GM12878 (cell line): ENCODE measurements at regions not wholly inside any gene's neighbourhood (a gene's known extent, or its start where the extent isn't known, plus 50 kb on each side); places are given as distances from the start of the nearest gene placed in this dataset.

Source experiments
- ATAC-seq: fragments of 200-7000 bp; cut with Tn5 transposase; 3 replicates; pipeline ENCODE4 v1.9.1; 2020; ENCODE audit warnings: mild to moderate bottlenecking, moderate library complexity
- BruUV-seq: library from RNA; stranded (reverse); fragments of 400-500 nt; replicated peaks from 2 replicates; lab custom pipeline; 2021; lab: Mats Ljungman, UMichigan
- CTCF ChIA-PET: fragments of 300-600 bp; sonication (Branson Sonifier 250); formaldehyde crosslinking; extraction: SDS; loops from one replicate; lab custom pipeline; 2021; ENCODE audit warnings: inconsistent platforms; lab: Yijun Ruan, JAX
- POLR2A ChIA-PET: fragments of 350-600 bp; formaldehyde crosslinking; extraction: SDS; loops from one replicate; lab custom pipeline; 2021; ENCODE audit warnings: inconsistent platforms; lab: Charles Lee
- RAD21 ChIA-PET: fragments of 300-600 bp; sonication (Branson Sonifier 250); formaldehyde crosslinking; loops from one replicate; lab custom pipeline; 2023; ENCODE audit warnings: antibody characterized with exemption; ENCODE audit not compliant: unreplicated experiment; lab: Charles Lee
- SMC1A ChIA-PET: fragments of 300-600 bp; sonication (Branson Sonifier 250); formaldehyde crosslinking; loops from one replicate; lab custom pipeline; 2023; ENCODE audit not compliant: unreplicated experiment, uncharacterized antibody; lab: Charles Lee
- DNase-seq: peaks from one replicate; pipeline ENCODE4 v3.0.0-alpha.2; 2011; ENCODE audit warnings: low read depth, low spot score
- FAIRE-seq: peaks from 3 replicates; lab custom pipeline; 2011; peaks lifted over from hg19 to GRCh38; lab: Jason Lieb, UNC
- H2AFZ ChIP-seq: 2 replicates; pipeline ENCODE4 v1.6.0; 2011; ENCODE audit warnings: low read depth, low read length, control low read depth; ENCODE audit not compliant: control insufficient read depth
- H3K27ac ChIP-seq: 2 replicates; pipeline ENCODE4 v1.5.1; 2011; ENCODE audit warnings: control low read depth; ENCODE audit not compliant: control insufficient read depth, insufficient read depth
- H3K27me3 ChIP-seq, 2 experiments: replicated peaks in 1 of 2; 2 replicates each; pipeline versions ENCODE4 v1.6.0 to v1.6.1; 2011; ENCODE audit warnings: low read length in 1 of 2; ENCODE audit not compliant: control insufficient read depth in 2 of 2, insufficient read depth in 2 of 2
- H3K36me3 ChIP-seq, 2 experiments: 2 replicates each; pipeline ENCODE4 v1.5.1; 2011; ENCODE audit warnings: low read length in 1 of 2; ENCODE audit not compliant: control insufficient read depth in 2 of 2, insufficient read depth in 2 of 2
- H3K4me1 ChIP-seq: 2 replicates; pipeline ENCODE4 v1.6.1; 2011; ENCODE audit warnings: mild to moderate bottlenecking, low read length, moderate library complexity, mixed read lengths; ENCODE audit not compliant: control insufficient read depth, insufficient read depth
- H3K4me2 ChIP-seq: 2 replicates; pipeline ENCODE4 v1.6.0; 2011; ENCODE audit warnings: control low read depth; ENCODE audit not compliant: control insufficient read depth, insufficient read depth
- H3K4me3 ChIP-seq: fragments of 200-600 bp; sonication (generic); 2 replicates; pipeline ENCODE4 v1.5.1; 2016
- H3K79me2 ChIP-seq: 2 replicates; pipeline ENCODE4 v1.6.0; 2011; ENCODE audit warnings: low read length; ENCODE audit not compliant: control insufficient read depth, insufficient read depth
- H3K9ac ChIP-seq: 2 replicates; pipeline ENCODE4 v1.8.0; 2011; ENCODE audit warnings: low read length, control low read depth, mixed read lengths; ENCODE audit not compliant: control insufficient read depth, insufficient read depth
- H3K9me3 ChIP-seq: replicated peaks from 3 replicates; pipeline ENCODE4 v1.5.1; 2011; ENCODE audit warnings: mild to moderate bottlenecking, low read length; ENCODE audit not compliant: control insufficient read depth, insufficient read depth
- H4K20me1 ChIP-seq: 2 replicates; pipeline ENCODE4 v1.6.0; 2011; ENCODE audit not compliant: control insufficient read depth, insufficient read depth
- BCL3 ChIP-seq: IDR thresholded peaks from 2 replicates; pipeline ENCODE4 v1.6.1; 2011; ENCODE audit warnings: borderline replicate concordance, low read depth, mild to moderate bottlenecking, moderate library complexity, low read length; ENCODE audit not compliant: insufficient read depth, poor library complexity, severe bottlenecking
- BMI1 ChIP-seq: fragments of 450-650 bp; IDR thresholded peaks from 2 replicates; pipeline ENCODE4 v1.6.1; 2016; ENCODE audit warnings: mild to moderate bottlenecking, moderate library complexity, borderline replicate concordance
- CBX3 ChIP-seq: fragments of 200-600 bp; sonication (generic); IDR thresholded peaks from 2 replicates; pipeline ENCODE4 v1.6.1; 2016; ENCODE audit warnings: low read depth, borderline replicate concordance
- CREB1 ChIP-seq: IDR thresholded peaks from 2 replicates; pipeline ENCODE4 v1.6.1; 2012; ENCODE audit warnings: low read depth, mild to moderate bottlenecking, inconsistent platforms
- FOS ChIP-seq: IDR thresholded peaks from 3 replicates; pipeline ENCODE4 v1.6.1; 2011; ENCODE audit warnings: borderline replicate concordance; ENCODE audit not compliant: insufficient read length; ENCODE audit errors: extremely low read depth
- IRF5 ChIP-seq: fragments of 450-650 bp; IDR thresholded peaks from 2 replicates; pipeline ENCODE4 v1.6.1; 2017; ENCODE audit warnings: borderline replicate concordance
- MEF2A ChIP-seq: IDR thresholded peaks from 2 replicates; pipeline ENCODE4 v1.6.1; 2011; ENCODE audit warnings: low read depth, mild to moderate bottlenecking, low read length, moderate library complexity; ENCODE audit not compliant: insufficient read depth
- MEF2B ChIP-seq: fragments of 450-650 bp; IDR thresholded peaks from 2 replicates; pipeline ENCODE4 v1.6.1; 2018; ENCODE audit warnings: mild to moderate bottlenecking, moderate library complexity; ENCODE audit not compliant: partially characterized antibody, poor library complexity, severe bottlenecking
- MTA2 ChIP-seq: fragments of 450-650 bp; IDR thresholded peaks from 2 replicates; pipeline ENCODE4 v1.6.1; 2016; ENCODE audit warnings: low read depth, mild to moderate bottlenecking, moderate library complexity
- MTA3 ChIP-seq: IDR thresholded peaks from 2 replicates; pipeline ENCODE4 v1.6.1; 2012; ENCODE audit warnings: low read length, inconsistent platforms, borderline replicate concordance
- NFYB ChIP-seq: IDR thresholded peaks from 2 replicates; pipeline ENCODE4 v1.6.1; 2011; ENCODE audit warnings: low read depth, mild to moderate bottlenecking, low read length, improper control_type of control experiment, moderate library complexity; ENCODE audit not compliant: insufficient read depth
- NRF1 ChIP-seq: conservative IDR thresholded peaks from 2 replicates; pipeline ENCODE4 v1.6.1; 2011; ENCODE audit warnings: mild to moderate bottlenecking, low read depth, low read length, improper control_type of control experiment
- POLR2AphosphoS2 ChIP-seq: IDR thresholded peaks from 2 replicates; pipeline ENCODE4 v1.6.1; 2011; ENCODE audit warnings: low read depth, mild to moderate bottlenecking, low read length, improper control_type of control experiment, moderate library complexity
- ZNF384 ChIP-seq: IDR thresholded peaks from 2 replicates; pipeline ENCODE4 v1.6.1; 2012; ENCODE audit warnings: low read depth, mild to moderate bottlenecking, low read length, improper control_type of control experiment, borderline replicate concordance
- ZSCAN29 ChIP-seq: fragments of 450-650 bp; IDR thresholded peaks from 2 replicates; pipeline ENCODE4 v1.6.1; 2017; ENCODE audit warnings: mild to moderate bottlenecking, moderate library complexity
- WGBS: methylation state at CpG from one replicate; pipeline ENCODE4 v1.1.6; 2016; ENCODE audit warnings: low lambda C conversion rate; ENCODE audit not compliant: insufficient replicate concordance, insufficient coverage; ENCODE audit errors: missing lambda C conversion rate; 5-methylcytosine and 5-hydroxymethylcytosine counted together
- in situ Hi-C: fragments of 300-500 bp; cut with MboI; formaldehyde crosslinking; loops from 9 replicates; pipeline ENCODE4 v1.14.3; 2018; ENCODE audit warnings: mixed read lengths
- intact Hi-C: fragments of 100-400 bp; cut with micrococcal nuclease; formaldehyde crosslinking; loops from one replicate; pipeline ENCODE4 v1.14.2; 2022; ENCODE audit not compliant: unreplicated experiment

GRCh38 chr4:187274153-187274552, 550.5 kb upstream of the FAT1 start:
- no peak overlapping the region for H3K27ac ChIP-seq
- ChIA-PET RAD21 (no interaction called here), CTCF (no interaction called here), POLR2A (no interaction called here), SMC1A (no interaction called here)
- TF ChIP-seq NRF1 (no peak), BMI1 (no peak)
- BruUV-seq, result no TSS peak
- no peak overlapping the region for H3K4me3 ChIP-seq
- no peaks in the 10 kb centered on the region for H4K20me1 ChIP-seq
- no peak for FAIRE-seq
- no peak overlapping the region for H3K4me2 ChIP-seq
- H2AFZ ChIP-seq, result no peak overlapping the region
- H3K79me2 ChIP-seq, result no peaks in the 10 kb centered on the region
- no peaks in the 10 kb centered on the region; the same call in 2 of the 3 replicates for H3K9me3 ChIP-seq
- H3K4me1 ChIP-seq, result no peaks in the 10 kb centered on the region
- no peak for DNase-seq
- H3K36me3 ChIP-seq, result no peaks in the 10 kb centered on the region
- H3K27me3 ChIP-seq, result no peaks in the 10 kb centered on the region
- intact Hi-C loops (no loop called here), in situ Hi-C loops (no loop called here)
- 0% methylated on average over 2 of the region's 2 CpGs for WGBS
- ATAC-seq, result no peak
- no peak overlapping the region for H3K9ac ChIP-seq

DNA sequence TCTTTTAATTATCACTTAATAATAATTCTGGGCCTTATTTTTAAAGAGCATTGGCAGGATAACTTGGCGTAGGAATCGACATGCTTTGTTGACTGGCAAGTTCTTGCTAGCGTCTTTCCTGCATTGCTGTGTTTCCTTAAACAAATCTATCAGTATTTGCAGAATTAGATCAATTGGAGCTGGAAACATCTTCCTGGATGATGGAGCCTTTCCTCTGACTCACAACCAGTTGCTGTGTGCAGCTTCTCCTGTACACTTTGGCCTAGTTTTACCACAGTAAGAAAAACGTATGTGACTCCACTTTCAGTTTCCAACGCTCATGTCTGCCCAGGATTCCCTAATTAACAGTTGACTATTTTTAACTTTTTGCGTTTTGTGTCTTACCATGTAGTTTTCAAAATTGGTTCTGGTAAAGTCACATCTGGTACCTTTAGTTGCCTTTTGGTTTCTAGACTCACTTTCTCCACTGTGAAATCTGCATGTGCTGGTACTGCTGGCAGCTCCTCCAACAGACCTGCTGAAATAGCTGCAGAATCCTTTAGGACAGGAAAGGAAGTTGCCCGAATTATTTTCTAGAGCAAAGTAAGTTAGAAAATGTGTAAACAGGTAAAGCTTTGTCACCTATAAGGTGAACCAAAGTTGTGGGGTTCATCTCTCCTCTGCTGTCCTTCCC, 553.2 kb upstream of the FAT1 start:
- H3K79me2 ChIP-seq, result no peaks in the 10 kb centered on the region
- no peak overlapping the region for H2AFZ ChIP-seq
- in situ Hi-C loops, result no loop called here
- no TSS peak for BruUV-seq
- POLR2A ChIA-PET, result interaction anchor here (0.6 kb wide), 1 partner anchor 901 kb away, joined by 3 read pairs; no protein-coding TSS in a partner anchor
- no peaks in the 10 kb centered on the region for H3K27me3 ChIP-seq
- H3K4me1 ChIP-seq, result no peaks in the 10 kb centered on the region
- SMC1A ChIA-PET, result no interaction called here
- no peak overlapping the region for H3K27ac ChIP-seq
- no peak overlapping the region for H3K9ac ChIP-seq
- H3K36me3 ChIP-seq, result no peaks in the 10 kb centered on the region
- TF ChIP-seq CREB1 (no peak), CBX3 (no peak), MEF2A (no peak), MTA3 (no peak), MEF2B (no peak), FOS (no peak), ZSCAN29 (no peak), POLR2AphosphoS2 (no peak), BCL3 (no peak), BMI1 (no peak), ZNF384 (no peak), MTA2 (no peak), NFYB (no peak), IRF5 (no peak)
- CTCF ChIA-PET, result no interaction called here
- no peak overlapping the region for H3K4me2 ChIP-seq
- 25% methylated on average over 7 of the region's 7 CpGs for WGBS
- FAIRE-seq (no peak), DNase-seq (no peak), ATAC-seq (no peak)
- RAD21 ChIA-PET, result no interaction called here
- no peaks in the 10 kb centered on the region; the same call in 2 of the 3 replicates for H3K9me3 ChIP-seq
- intact Hi-C loops, result no loop called here
- H4K20me1 ChIP-seq, result no peaks in the 10 kb centered on the region
- H3K4me3 ChIP-seq, result no peak overlapping the region
